Parathyroid adenoma (tissue), 2 donors: ENCODE measurements at regions not wholly inside any gene's neighbourhood (a gene's known extent, or its start where the extent isn't known, plus 50 kb on each side); places are given as distances from the start of the nearest gene placed in this dataset.

Source experiments
- H2AFZ ChIP-seq: fragments of 300-600 bp; sonication (generic); one replicate; pipeline ENCODE4 v1.7.0; 2017; ENCODE audit warnings: antibody characterized with exemption, mild to moderate bottlenecking
- H3K27ac ChIP-seq: fragments of 300-600 bp; sonication (generic); one replicate; pipeline ENCODE4 v1.7.0; 2017
- H3K27me3 ChIP-seq: fragments of 300-600 bp; sonication (generic); one replicate; pipeline ENCODE4 v1.7.0; 2017; ENCODE audit warnings: low read length; ENCODE audit not compliant: control insufficient read depth, insufficient read depth
- H3K36me3 ChIP-seq: fragments of 300-600 bp; sonication (generic); one replicate; pipeline ENCODE4 v1.7.0; 2017; ENCODE audit warnings: low read length; ENCODE audit not compliant: control insufficient read depth, insufficient read depth
- H3K4me1 ChIP-seq: fragments of 300-600 bp; sonication (generic); one replicate; pipeline ENCODE4 v1.7.0; 2017; ENCODE audit warnings: control low read depth
- H3K4me2 ChIP-seq: fragments of 300-600 bp; sonication (generic); one replicate; pipeline ENCODE4 v1.7.0; 2017; ENCODE audit warnings: low read length
- H3K4me3 ChIP-seq: fragments of 300-600 bp; sonication (generic); one replicate; pipeline ENCODE4 v1.7.0; 2017; ENCODE audit warnings: low read depth, low read length
- H3K79me2 ChIP-seq: fragments of 300-600 bp; sonication (generic); one replicate; pipeline ENCODE4 v1.7.0; 2017; ENCODE audit warnings: control low read depth
- H3K9ac ChIP-seq: fragments of 300-600 bp; sonication (generic); one replicate; pipeline ENCODE4 v1.7.0; 2017; ENCODE audit warnings: mild to moderate bottlenecking
- H3K9me3 ChIP-seq: fragments of 300-600 bp; sonication (generic); one replicate; pipeline ENCODE4 v1.7.0; 2017; ENCODE audit warnings: low read length; ENCODE audit not compliant: control insufficient read depth
- TF ChIP-seq, protein P1 (sequence below): fragments of 300-600 bp; sonication (generic); IDR thresholded peaks from one replicate; pipeline ENCODE4 v1.7.0; 2017; ENCODE audit warnings: antibody characterized with exemption, mild to moderate bottlenecking
- donor health status: primary hyperparathyroidism.

DNA sequence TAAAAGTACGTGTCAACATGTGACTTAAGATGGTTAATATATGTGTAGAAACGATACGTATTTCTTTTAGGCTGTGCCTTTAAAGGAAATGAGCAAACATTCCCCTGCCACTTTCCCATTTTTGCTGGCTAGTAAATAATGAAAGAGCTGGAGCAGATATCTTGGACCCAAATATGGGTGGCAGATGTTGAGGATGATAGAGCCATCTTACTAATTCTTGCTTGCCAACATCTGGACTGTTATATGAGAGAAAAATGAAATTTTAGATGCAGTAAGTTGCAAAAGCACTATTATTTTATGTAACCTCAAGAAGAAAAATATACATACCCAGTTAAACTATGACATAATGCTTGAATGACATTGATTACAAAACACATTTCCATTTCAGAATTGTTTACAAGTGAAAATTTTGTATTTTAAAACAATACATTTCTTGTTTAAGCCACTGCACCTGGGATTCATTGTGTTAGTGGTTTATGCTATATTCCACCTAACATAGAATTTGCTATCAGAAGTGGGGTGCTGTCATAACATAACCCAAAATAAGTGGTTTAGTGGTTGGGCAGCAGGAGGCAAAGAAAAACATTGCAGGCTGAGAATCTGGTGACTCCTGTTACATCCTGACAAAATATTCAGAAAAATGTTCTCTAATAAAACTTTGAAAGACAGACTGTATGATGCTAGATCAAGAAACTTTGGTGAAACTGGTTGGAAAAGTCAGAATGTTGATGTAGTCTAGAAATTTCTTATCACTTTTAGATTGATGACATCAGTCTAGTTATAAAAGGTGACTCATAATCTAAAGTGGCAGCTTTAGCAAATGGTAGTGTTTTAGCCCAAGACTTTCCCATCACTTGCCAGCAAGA is 305.0 kb downstream of the PTEN start:
- H3K27me3 ChIP-seq: no peaks in the 10 kb centered on the region
- H3K4me2 ChIP-seq: no peak overlapping the region
- no peak overlapping the region for H3K9ac ChIP-seq
- no peak overlapping the region for H2AFZ ChIP-seq
- no peak overlapping the region for H3K27ac ChIP-seq
- no peaks in the 10 kb centered on the region for H3K36me3 ChIP-seq
- H3K79me2 ChIP-seq: no peaks in the 10 kb centered on the region
- TF ChIP-seq, protein P1, sequence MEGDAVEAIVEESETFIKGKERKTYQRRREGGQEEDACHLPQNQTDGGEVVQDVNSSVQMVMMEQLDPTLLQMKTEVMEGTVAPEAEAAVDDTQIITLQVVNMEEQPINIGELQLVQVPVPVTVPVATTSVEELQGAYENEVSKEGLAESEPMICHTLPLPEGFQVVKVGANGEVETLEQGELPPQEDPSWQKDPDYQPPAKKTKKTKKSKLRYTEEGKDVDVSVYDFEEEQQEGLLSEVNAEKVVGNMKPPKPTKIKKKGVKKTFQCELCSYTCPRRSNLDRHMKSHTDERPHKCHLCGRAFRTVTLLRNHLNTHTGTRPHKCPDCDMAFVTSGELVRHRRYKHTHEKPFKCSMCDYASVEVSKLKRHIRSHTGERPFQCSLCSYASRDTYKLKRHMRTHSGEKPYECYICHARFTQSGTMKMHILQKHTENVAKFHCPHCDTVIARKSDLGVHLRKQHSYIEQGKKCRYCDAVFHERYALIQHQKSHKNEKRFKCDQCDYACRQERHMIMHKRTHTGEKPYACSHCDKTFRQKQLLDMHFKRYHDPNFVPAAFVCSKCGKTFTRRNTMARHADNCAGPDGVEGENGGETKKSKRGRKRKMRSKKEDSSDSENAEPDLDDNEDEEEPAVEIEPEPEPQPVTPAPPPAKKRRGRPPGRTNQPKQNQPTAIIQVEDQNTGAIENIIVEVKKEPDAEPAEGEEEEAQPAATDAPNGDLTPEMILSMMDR: no peak
- H3K4me1 ChIP-seq: no peaks in the 10 kb centered on the region
- no peaks in the 10 kb centered on the region for H3K9me3 ChIP-seq
- H3K4me3 ChIP-seq: no peak overlapping the region

DNA sequence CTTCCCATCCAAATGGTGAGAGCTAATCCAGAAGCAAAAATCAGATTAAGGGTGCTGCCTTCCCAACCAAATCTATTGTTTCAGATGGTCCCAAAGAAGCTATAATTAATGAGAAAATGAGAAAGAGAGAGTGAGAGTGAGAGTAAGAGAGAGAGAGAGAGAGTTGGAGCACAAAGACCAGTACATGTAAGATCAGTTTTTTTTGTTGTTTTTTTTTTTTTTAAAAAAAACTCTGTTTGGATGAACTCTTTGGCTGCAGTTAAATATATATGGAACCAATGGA is 305.6 kb downstream of the PTEN start:
- no peaks in the 10 kb centered on the region for H3K36me3 ChIP-seq
- H3K27me3 ChIP-seq: no peaks in the 10 kb centered on the region
- no peak overlapping the region for H3K27ac ChIP-seq
- H3K4me1 ChIP-seq: no peaks in the 10 kb centered on the region
- H3K9ac ChIP-seq: no peak overlapping the region
- no peaks in the 10 kb centered on the region for H3K79me2 ChIP-seq
- no peak overlapping the region for H2AFZ ChIP-seq
- TF ChIP-seq, protein P1: no peak
- no peak overlapping the region for H3K4me2 ChIP-seq
- H3K4me3 ChIP-seq: no peak overlapping the region
- H3K9me3 ChIP-seq: no peaks in the 10 kb centered on the region

DNA sequence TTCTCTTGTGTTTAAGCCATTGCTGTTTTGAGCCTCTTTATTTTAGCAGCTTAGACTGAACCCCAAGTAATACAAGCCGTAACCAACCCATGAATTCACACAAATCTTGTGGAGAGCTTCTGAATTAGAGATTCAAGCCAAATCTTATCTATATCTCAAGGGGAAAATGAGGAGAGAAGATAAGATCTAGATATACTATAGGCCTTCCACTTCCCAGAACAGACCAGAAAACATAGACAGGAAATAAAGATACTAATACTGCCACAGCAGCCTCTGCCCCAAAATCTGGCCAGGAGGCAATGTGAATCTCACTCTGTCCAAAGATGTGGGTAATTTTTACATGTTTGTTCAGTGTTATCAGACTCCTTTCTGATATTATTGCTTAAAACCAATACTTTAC is 307.2 kb downstream of the PTEN start:
- Histone ChIP-seq H3K9me3 (no peaks in the 10 kb centered on the region), H3K4me3 (no peak overlapping the region), H3K9ac (no peak overlapping the region), H3K27me3 (no peaks in the 10 kb centered on the region), H3K4me1 (no peaks in the 10 kb centered on the region), H3K27ac (no peak overlapping the region), H2AFZ (no peak overlapping the region), H3K79me2 (no peaks in the 10 kb centered on the region), H3K4me2 (no peak overlapping the region), H3K36me3 (no peaks in the 10 kb centered on the region)
- TF ChIP-seq, protein P1: no peak

DNA sequence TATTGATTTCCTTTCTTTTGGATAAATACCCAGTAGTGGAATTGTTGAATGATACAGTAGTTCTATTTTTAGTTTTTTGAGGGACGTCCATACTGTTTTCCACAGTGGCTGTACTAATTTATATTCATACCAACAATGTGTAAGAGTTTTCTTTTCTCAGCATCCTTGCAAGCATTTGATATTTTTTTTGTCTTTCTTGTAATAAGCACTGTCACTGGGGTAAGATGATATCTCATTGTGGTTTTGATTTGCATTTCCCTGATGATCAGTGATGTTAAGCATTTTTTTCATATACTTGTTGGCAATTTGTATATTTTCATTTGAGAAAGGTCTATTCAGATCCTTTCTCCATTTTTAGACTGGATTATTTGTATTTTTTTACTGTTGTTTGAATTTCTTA is 308.7 kb downstream of the PTEN start:
- Histone ChIP-seq H3K27me3 (no peaks in the 10 kb centered on the region), H2AFZ (no peak overlapping the region), H3K27ac (no peak overlapping the region), H3K4me1 (no peaks in the 10 kb centered on the region), H3K9me3 (no peaks in the 10 kb centered on the region), H3K4me3 (no peak overlapping the region), H3K9ac (no peak overlapping the region), H3K4me2 (no peak overlapping the region), H3K79me2 (no peaks in the 10 kb centered on the region), H3K36me3 (no peaks in the 10 kb centered on the region)
- TF ChIP-seq, protein P1: no peak

DNA sequence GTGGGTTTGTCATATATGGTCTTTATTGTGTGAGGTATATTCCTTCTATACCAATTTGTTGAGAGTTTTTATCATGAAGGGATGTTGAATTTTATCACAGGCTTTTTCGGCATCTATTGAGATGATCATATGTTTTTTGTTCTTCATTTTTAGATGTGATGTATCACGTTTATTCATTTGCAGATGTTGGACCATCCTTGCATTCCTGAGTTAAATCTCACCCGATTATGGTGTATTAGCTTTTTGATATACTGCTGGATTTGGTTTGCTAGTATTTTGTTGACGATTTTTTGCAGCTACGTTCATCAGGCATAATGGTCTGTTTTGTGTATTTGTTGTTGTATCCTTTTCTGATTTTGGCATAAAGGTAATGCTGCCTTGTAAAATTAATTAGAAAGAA is 311.0 kb downstream of the PTEN start:
- no peaks in the 10 kb centered on the region for H3K79me2 ChIP-seq
- no peak overlapping the region for H3K4me2 ChIP-seq
- no peaks in the 10 kb centered on the region for H3K9me3 ChIP-seq
- no peak overlapping the region for H3K27ac ChIP-seq
- no peaks in the 10 kb centered on the region for H3K27me3 ChIP-seq
- H3K9ac ChIP-seq: no peak overlapping the region
- no peak overlapping the region for H3K4me3 ChIP-seq
- H3K36me3 ChIP-seq: no peaks in the 10 kb centered on the region
- H2AFZ ChIP-seq: no peak overlapping the region
- TF ChIP-seq, protein P1: no peak
- no peaks in the 10 kb centered on the region for H3K4me1 ChIP-seq
